ENCODE measurements at regions not wholly inside any gene's neighbourhood (a gene's known extent, or its start where the extent isn't known, plus 50 kb on each side); places are given as distances from the start of the nearest gene placed in this dataset.
"Not testable (repeated sequence)": the region's sequence is repeated elsewhere in the genome, so short reads cannot be mapped to it uniquely, and the experiment has no call there.

- CTCF ChIA-PET; H4K20me1 ChIP-seq (ENCODE audit: control insufficient read depth, insufficient read depth, low read length, poor library complexity, severe bottlenecking); H3K9ac ChIP-seq (ENCODE audit: low read length); H2AFZ ChIP-seq (ENCODE audit: insufficient read depth, low read depth, low read length, poor library complexity, severe bottlenecking); H3K27me3 Mint-ChIP-seq; H3K4me3 Mint-ChIP-seq; H3K36me3 ChIP-seq (replicated peaks in 1 of 2; ENCODE audit: control extremely low read depth in 1 of 2, control insufficient read depth in 1 of 2, extremely low read depth in 1 of 2, insufficient read depth in 2 of 2, low read length in 1 of 2); H3K9me3 Mint-ChIP-seq (ENCODE audit: insufficient read depth); intact Hi-C loops (cut with micrococcal nuclease); H3K27ac Mint-ChIP-seq; H3K79me2 ChIP-seq (ENCODE audit: control insufficient read depth, insufficient read depth, low read length); POLR2A ChIA-PET; H3K4me3 ChIP-seq (ENCODE audit: control extremely low read depth in 1 of 5, extremely low read depth in 1 of 5, insufficient read depth in 1 of 5, low read depth in 2 of 5, low read length in 4 of 5); H3K4me2 ChIP-seq (replicated peaks; ENCODE audit: low read depth, low read length, poor library complexity, severe bottlenecking); H3K9me3 ChIP-seq (ENCODE audit: control extremely low read depth in 1 of 3, control insufficient read depth in 2 of 3, insufficient read depth in 1 of 3, low read length in 2 of 3); H3K27me3 ChIP-seq (replicated peaks in 1 of 4; ENCODE audit: control extremely low read depth in 1 of 4, control insufficient read depth in 3 of 4, insufficient read depth in 4 of 4, low read length in 3 of 4): not testable (repeated sequence)
- Histone ChIP-seq H3K27ac (ENCODE audit: low read length in 2 of 2) (peak overlapping the region in 1 of 2 donors; percentile 72), H3K4me1 (ENCODE audit: control insufficient read depth in 2 of 2, insufficient read depth in 2 of 2, low read length in 2 of 2) (peaks cover 12 to 41% of the 10 kb centered on the region in 2 donors)
- peaks cover 27% of the 10 kb centered on the region for H3K4me1 Mint-ChIP-seq
- WGBS (ENCODE audit: insufficient coverage) = no CpG with 5 or more reads among the region's 5 CpGs
- DNase-seq = peak; percentile 43
- ATAC-seq (ENCODE audit: low read depth) = peak; percentile 45
Observed at GRCh38 chr2:87525497-87525991, 222.3 kb upstream of the PLGLB2 start.

DNA sequence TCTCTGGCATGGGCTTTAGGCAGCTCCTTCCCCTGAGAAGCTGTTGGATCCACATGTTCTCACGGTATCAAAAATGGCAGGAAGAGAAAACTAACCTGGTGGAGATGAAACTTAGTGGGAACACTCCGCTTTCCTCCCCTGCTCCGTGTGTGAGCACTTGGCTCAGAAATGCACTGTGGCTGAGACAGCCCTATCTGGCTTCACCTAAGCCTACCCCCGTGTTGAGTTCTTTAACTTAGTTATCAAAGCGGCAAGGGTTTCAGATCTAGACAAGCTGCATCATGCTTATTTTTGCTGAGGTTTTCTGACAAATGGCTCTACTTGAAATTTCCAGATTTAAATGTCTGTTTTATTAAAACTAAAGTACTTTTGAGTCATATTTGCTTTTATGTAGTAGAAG, 221.6 kb upstream of the PLGLB2 start:
- H4K20me1 ChIP-seq (ENCODE audit: control insufficient read depth, insufficient read depth, low read length, poor library complexity, severe bottlenecking); CTCF ChIA-PET; H2AFZ ChIP-seq (ENCODE audit: insufficient read depth, low read depth, low read length, poor library complexity, severe bottlenecking); DNase-seq; H3K27me3 Mint-ChIP-seq; H3K27ac Mint-ChIP-seq; H3K27me3 ChIP-seq (replicated peaks in 1 of 4; ENCODE audit: control extremely low read depth in 1 of 4, control insufficient read depth in 3 of 4, insufficient read depth in 4 of 4, low read length in 3 of 4); H3K9ac ChIP-seq (ENCODE audit: low read length); H3K9me3 Mint-ChIP-seq (ENCODE audit: insufficient read depth); H3K9me3 ChIP-seq (ENCODE audit: control extremely low read depth in 1 of 3, control insufficient read depth in 2 of 3, insufficient read depth in 1 of 3, low read length in 2 of 3); H3K36me3 ChIP-seq (replicated peaks in 1 of 2; ENCODE audit: control extremely low read depth in 1 of 2, control insufficient read depth in 1 of 2, extremely low read depth in 1 of 2, insufficient read depth in 2 of 2, low read length in 1 of 2); H3K4me2 ChIP-seq (replicated peaks; ENCODE audit: low read depth, low read length, poor library complexity, severe bottlenecking); H3K4me3 ChIP-seq (ENCODE audit: control extremely low read depth in 1 of 5, extremely low read depth in 1 of 5, insufficient read depth in 1 of 5, low read depth in 2 of 5, low read length in 4 of 5); intact Hi-C loops (cut with micrococcal nuclease); ATAC-seq (ENCODE audit: low read depth); H3K79me2 ChIP-seq (ENCODE audit: control insufficient read depth, insufficient read depth, low read length); POLR2A ChIA-PET; H3K4me3 Mint-ChIP-seq: not testable (repeated sequence)
- Histone ChIP-seq H3K4me1 (ENCODE audit: control insufficient read depth in 2 of 2, insufficient read depth in 2 of 2, low read length in 2 of 2) (peaks cover 9 to 37% of the 10 kb centered on the region in 2 donors), H3K27ac (ENCODE audit: low read length in 2 of 2) (peak overlapping the region in 1 of 2 donors; percentile 38)
- WGBS (ENCODE audit: insufficient coverage) = no CpG with 5 or more reads among the region's 5 CpGs
- H3K4me1 Mint-ChIP-seq = peaks cover 23% of the 10 kb centered on the region

DNA sequence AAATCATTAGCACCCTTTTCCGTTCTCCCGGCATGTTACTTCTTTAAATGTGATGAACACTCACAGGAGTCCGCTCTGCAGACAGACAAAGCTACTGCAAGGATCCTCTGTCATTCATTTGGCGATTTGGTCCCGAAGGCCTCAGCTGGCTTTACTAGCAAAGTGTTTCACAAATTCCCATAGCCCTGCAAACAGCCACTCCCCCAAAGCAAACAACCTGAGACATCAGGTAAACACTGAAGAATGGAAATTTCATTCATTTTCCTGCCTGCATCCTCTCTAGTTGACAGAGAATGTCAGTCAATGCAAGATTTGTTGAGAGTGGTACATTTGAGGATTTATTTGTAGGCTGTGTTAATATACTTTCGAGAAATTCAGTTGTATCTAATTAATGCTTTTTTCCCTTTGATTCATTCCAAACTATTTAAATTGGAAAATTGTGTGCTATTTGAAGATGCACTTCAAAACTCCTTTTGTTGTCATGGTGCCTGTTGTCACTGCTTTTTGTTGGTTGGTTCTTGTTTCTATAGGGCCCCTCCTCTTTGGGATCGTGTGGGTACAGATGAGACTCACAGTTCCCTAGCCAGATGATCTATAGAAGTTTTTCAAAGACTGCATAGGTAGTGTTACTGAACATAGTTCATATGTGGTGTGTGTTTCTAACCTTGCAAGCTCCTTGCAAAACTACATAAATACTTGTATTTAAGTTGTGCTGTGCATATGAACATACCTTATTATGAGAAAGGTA, 215.7 kb upstream of the PLGLB2 start:
- H3K4me2 ChIP-seq (replicated peaks; ENCODE audit: low read depth, low read length, poor library complexity, severe bottlenecking); H3K27ac Mint-ChIP-seq; H4K20me1 ChIP-seq (ENCODE audit: control insufficient read depth, insufficient read depth, low read length, poor library complexity, severe bottlenecking); DNase-seq; intact Hi-C loops (cut with micrococcal nuclease); H2AFZ ChIP-seq (ENCODE audit: insufficient read depth, low read depth, low read length, poor library complexity, severe bottlenecking); ATAC-seq (ENCODE audit: low read depth); H3K9me3 ChIP-seq (ENCODE audit: control extremely low read depth in 1 of 3, control insufficient read depth in 2 of 3, insufficient read depth in 1 of 3, low read length in 2 of 3); H3K4me3 ChIP-seq (ENCODE audit: control extremely low read depth in 1 of 5, extremely low read depth in 1 of 5, insufficient read depth in 1 of 5, low read depth in 2 of 5, low read length in 4 of 5); H3K36me3 ChIP-seq (replicated peaks in 1 of 2; ENCODE audit: control extremely low read depth in 1 of 2, control insufficient read depth in 1 of 2, extremely low read depth in 1 of 2, insufficient read depth in 2 of 2, low read length in 1 of 2); H3K27ac ChIP-seq (ENCODE audit: low read length in 2 of 2); H3K4me1 Mint-ChIP-seq; H3K27me3 ChIP-seq (replicated peaks in 1 of 4; ENCODE audit: control extremely low read depth in 1 of 4, control insufficient read depth in 3 of 4, insufficient read depth in 4 of 4, low read length in 3 of 4); H3K4me3 Mint-ChIP-seq; H3K4me1 ChIP-seq (ENCODE audit: control insufficient read depth in 2 of 2, insufficient read depth in 2 of 2, low read length in 2 of 2); H3K9ac ChIP-seq (ENCODE audit: low read length); H3K27me3 Mint-ChIP-seq; H3K79me2 ChIP-seq (ENCODE audit: control insufficient read depth, insufficient read depth, low read length); CTCF ChIA-PET; H3K9me3 Mint-ChIP-seq (ENCODE audit: insufficient read depth); POLR2A ChIA-PET: not testable (repeated sequence)
- no CpG with 5 or more reads among the region's 7 CpGs for WGBS (ENCODE audit: insufficient coverage)
